IPS-15b (cell line): ENCODE measurements at regions not wholly inside any gene's neighbourhood (a gene's known extent, or its start where the extent isn't known, plus 50 kb on each side); places are given as distances from the start of the nearest gene placed in this dataset.

Source experiments
- H3K27me3 ChIP-seq: one replicate; pipeline ENCODE4 v1.6.1; 2013; ENCODE audit warnings: low read length; ENCODE audit not compliant: control insufficient read depth, insufficient read depth
- H3K36me3 ChIP-seq: one replicate; pipeline ENCODE4 v1.6.1; 2013; ENCODE audit warnings: low read length; ENCODE audit not compliant: control insufficient read depth, insufficient read depth
- H3K4me1 ChIP-seq: one replicate; pipeline ENCODE4 v1.6.1; 2013; ENCODE audit warnings: mild to moderate bottlenecking, low read length; ENCODE audit not compliant: control insufficient read depth, insufficient read depth
- H3K4me3 ChIP-seq: one replicate; pipeline ENCODE4 v1.5.1; 2013; ENCODE audit warnings: low read depth, low read length
- H3K9ac ChIP-seq: one replicate; pipeline ENCODE4 v1.6.1; 2013; ENCODE audit warnings: low read depth, mild to moderate bottlenecking, low read length
- H3K9me3 ChIP-seq: one replicate; pipeline ENCODE4 v1.6.1; 2013; ENCODE audit warnings: mild to moderate bottlenecking, low read length; ENCODE audit not compliant: control insufficient read depth, insufficient read depth

GRCh38 chr20:6626805-6627204 is 140.7 kb upstream of the BMP2 start:
- Histone ChIP-seq H3K9ac (no peak overlapping the region), H3K4me1 (no peaks in the 10 kb centered on the region), H3K4me3 (no peak overlapping the region), H3K9me3 (no peaks in the 10 kb centered on the region), H3K36me3 (no peaks in the 10 kb centered on the region), H3K27me3 (no peaks in the 10 kb centered on the region)

- Histone ChIP-seq H3K4me1 (no peaks in the 10 kb centered on the region), H3K27me3 (no peaks in the 10 kb centered on the region), H3K36me3 (no peaks in the 10 kb centered on the region), H3K4me3 (no peak overlapping the region), H3K9me3 (no peaks in the 10 kb centered on the region), H3K9ac (no peak overlapping the region)
Observed at GRCh38 chr20:6623989-6624388, 143.5 kb upstream of the BMP2 start.

- Histone ChIP-seq H3K9me3 (no peaks in the 10 kb centered on the region), H3K9ac (no peak overlapping the region), H3K27me3 (no peaks in the 10 kb centered on the region), H3K4me3 (no peak overlapping the region), H3K36me3 (no peaks in the 10 kb centered on the region), H3K4me1 (no peaks in the 10 kb centered on the region)
Observed at GRCh38 chr20:6622041-6622440, 145.4 kb upstream of the BMP2 start.

GRCh38 chr20:6618051-6618450 is 149.4 kb upstream of the BMP2 start:
- no peaks in the 10 kb centered on the region for H3K27me3 ChIP-seq
- H3K4me3 ChIP-seq, result no peak overlapping the region
- no peak overlapping the region for H3K9ac ChIP-seq
- H3K4me1 ChIP-seq, result no peaks in the 10 kb centered on the region
- no peaks in the 10 kb centered on the region for H3K36me3 ChIP-seq
- no peaks in the 10 kb centered on the region for H3K9me3 ChIP-seq

DNA sequence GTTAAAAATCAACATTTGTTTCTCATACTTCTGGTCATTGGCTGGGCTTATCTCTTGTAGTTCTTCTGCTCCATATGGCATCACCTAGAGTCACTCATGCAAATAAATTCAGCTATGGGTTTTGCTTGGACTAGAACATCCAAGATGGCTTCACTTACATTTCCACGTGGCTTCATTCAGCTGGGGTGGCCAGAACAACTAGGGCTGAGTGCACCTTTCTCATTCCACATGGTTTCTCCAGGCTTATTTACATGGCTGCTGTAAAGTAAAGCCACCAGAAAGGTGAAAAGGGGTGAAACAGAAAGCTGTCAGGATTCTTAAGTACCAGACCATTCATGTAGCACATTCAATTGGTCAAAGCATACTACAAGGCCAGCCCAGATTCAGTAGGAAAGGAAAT is 151.1 kb upstream of the BMP2 start:
- no peak overlapping the region for H3K9ac ChIP-seq
- H3K9me3 ChIP-seq, result no peaks in the 10 kb centered on the region
- no peaks in the 10 kb centered on the region for H3K36me3 ChIP-seq
- no peaks in the 10 kb centered on the region for H3K4me1 ChIP-seq
- no peaks in the 10 kb centered on the region for H3K27me3 ChIP-seq
- no peak overlapping the region for H3K4me3 ChIP-seq

DNA sequence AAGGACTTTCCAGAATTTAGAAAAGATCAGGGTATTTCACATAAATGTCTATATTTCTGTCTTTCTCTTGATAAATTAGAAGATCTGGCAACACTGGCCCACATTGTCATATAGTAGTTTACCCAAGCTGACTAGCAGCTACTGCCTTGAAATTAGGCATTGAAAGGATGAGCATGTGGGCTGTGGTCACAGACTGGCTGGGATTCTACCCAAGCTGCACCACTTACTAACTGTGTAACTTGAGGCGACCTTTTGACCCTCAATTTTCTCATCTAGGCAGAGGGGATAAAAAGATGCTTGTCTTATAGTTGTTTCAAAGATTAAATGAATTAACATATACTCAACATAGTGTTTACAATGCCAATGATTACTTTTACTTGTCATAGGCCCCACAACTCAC is 152.7 kb upstream of the BMP2 start:
- Histone ChIP-seq H3K36me3 (no peaks in the 10 kb centered on the region), H3K4me1 (no peaks in the 10 kb centered on the region), H3K9me3 (no peaks in the 10 kb centered on the region), H3K9ac (no peak overlapping the region), H3K4me3 (no peak overlapping the region), H3K27me3 (no peaks in the 10 kb centered on the region)

DNA sequence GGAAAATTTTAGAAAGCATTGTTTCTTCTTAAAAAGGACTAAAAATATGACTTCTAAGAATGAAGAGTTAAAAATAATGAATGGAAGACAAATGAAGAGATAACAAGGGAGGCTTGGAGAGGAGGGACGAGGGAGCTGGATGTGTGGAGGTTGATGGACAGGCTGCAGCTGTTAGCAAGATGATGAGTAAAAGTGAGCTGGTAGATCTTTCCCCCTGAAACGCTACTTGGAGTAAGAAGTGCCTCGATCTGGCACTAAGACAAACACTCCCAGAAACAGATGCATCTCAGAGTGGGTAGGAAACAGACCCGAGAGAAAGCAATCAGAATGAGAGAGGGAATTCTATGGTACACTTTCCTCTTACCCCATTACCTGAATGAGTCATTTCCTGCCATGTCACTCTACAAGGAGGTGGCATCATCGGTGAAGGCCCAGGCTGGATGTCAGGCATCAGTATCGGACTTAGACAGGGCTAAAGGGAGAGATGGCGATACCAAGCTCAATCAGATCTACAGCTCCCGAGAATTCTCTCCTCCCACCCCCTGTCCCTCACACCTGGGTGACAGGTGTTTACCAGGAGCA is 154.1 kb upstream of the BMP2 start:
- H3K27me3 ChIP-seq, result no peaks in the 10 kb centered on the region
- no peaks in the 10 kb centered on the region for H3K4me1 ChIP-seq
- no peak overlapping the region for H3K4me3 ChIP-seq
- H3K9ac ChIP-seq, result no peak overlapping the region
- H3K36me3 ChIP-seq, result no peaks in the 10 kb centered on the region
- H3K9me3 ChIP-seq, result no peaks in the 10 kb centered on the region

GRCh38 chr20:6612606-6612923 is 154.9 kb upstream of the BMP2 start:
- Histone ChIP-seq H3K4me1 (no peaks in the 10 kb centered on the region), H3K36me3 (no peaks in the 10 kb centered on the region), H3K9ac (no peak overlapping the region), H3K27me3 (no peaks in the 10 kb centered on the region), H3K4me3 (no peak overlapping the region), H3K9me3 (no peaks in the 10 kb centered on the region)

DNA sequence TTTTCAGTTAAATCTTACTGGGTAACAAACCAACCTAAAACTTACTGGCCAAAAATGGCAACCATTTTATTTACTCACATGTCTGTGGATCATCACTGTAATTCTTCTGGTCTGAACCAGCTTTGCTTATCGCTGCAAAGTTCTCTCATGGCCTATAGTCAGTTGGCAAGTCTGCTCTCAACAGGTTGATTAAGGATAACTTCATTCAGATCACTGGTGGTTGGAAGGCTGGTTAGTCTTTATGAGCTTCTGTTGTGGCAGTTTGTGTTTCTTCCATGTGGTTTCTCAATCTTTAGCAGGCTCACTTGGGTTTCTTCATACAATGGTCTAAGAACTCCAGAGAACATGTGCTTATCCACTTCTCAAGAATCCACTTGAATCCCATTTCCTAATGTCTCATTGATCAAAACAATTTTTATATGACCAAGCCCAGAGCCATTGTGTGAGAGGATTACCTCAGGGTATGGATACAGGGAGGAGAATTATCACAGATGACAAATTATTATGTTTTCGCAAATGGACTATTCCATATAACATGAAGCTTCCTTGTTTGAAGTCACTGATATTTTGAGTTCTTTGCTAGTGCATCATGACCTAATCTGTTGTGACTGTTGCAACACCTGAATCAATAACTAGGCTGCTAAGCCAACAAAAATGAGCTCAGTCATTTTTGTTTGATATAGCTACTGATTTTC is 155.4 kb upstream of the BMP2 start:
- H3K4me1 ChIP-seq, result no peaks in the 10 kb centered on the region
- H3K9ac ChIP-seq, result no peak overlapping the region
- H3K27me3 ChIP-seq, result no peaks in the 10 kb centered on the region
- no peak overlapping the region for H3K4me3 ChIP-seq
- no peaks in the 10 kb centered on the region for H3K9me3 ChIP-seq
- H3K36me3 ChIP-seq, result no peaks in the 10 kb centered on the region

DNA sequence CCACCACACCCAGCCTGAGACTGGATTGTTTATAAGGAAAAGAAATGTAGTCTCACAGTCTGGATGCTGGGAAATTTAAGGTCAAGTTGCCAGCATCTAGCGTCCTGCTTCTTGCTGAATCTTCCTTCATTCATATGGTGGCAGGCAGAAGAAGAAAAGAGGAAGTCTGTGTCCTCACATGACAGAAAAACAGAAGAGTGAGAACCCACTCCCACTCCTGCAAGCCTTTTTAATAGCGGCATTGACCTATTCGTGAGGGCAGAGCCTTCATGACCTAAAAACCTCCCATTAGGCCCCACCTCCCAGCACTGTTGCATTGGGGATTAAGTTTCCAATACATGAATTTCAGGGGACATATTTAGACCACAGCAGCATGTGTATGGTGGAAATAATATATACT is 160.8 kb upstream of the BMP2 start:
- no peaks in the 10 kb centered on the region for H3K4me1 ChIP-seq
- H3K9ac ChIP-seq, result no peak overlapping the region
- H3K9me3 ChIP-seq, result no peaks in the 10 kb centered on the region
- no peaks in the 10 kb centered on the region for H3K27me3 ChIP-seq
- H3K36me3 ChIP-seq, result no peaks in the 10 kb centered on the region
- H3K4me3 ChIP-seq, result no peak overlapping the region

DNA sequence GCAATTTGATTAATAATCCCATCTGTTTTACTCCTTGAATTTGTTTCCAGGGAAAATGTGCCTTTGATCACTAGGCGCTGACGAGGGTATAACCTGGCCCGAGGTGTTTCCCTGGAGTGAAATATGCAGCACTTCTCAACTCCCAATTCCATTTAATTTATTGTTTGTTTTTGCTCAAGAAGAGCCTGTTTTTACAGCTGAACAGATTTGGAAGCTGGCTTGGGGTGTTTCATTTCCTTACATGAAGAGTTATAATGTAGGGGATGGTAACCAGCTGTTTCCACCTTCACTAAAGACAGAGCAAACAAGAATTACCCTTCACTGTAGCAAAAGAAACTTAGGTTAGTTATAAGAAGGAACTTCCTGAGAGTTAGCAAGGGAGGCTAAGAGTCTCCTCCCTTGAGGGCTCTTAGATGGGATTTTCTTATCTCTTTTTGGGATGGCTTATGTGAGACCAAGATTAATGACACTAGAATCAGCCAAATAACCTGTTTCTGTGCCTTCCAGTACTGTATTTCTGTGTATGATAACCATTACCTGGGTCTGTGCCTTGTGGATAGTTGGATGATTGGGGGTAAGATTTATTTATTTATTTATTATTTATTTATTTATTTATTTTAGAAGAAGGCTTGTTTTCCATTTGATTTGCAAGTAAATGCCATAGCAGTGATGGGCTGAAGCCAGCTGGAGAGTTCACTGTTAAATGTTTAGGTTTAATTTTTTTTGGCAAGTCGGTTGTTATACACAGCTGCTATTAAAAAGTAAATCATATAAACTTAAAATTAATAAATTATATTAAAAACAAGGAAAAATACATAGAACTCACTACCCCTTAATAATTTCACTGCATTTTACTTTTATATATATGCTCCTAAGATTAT is 162.2 kb upstream of the BMP2 start:
- Histone ChIP-seq H3K4me3 (no peak overlapping the region), H3K27me3 (no peaks in the 10 kb centered on the region)

GRCh38 chr20:6604179-6604578 is 163.3 kb upstream of the BMP2 start:
- Histone ChIP-seq H3K4me3 (no peak overlapping the region), H3K36me3 (no peaks in the 10 kb centered on the region), H3K27me3 (no peaks in the 10 kb centered on the region), H3K9ac (no peak overlapping the region), H3K4me1 (no peaks in the 10 kb centered on the region), H3K9me3 (no peaks in the 10 kb centered on the region)

More for the DNA sequence above, 162.2 kb upstream of the BMP2 start:
- Histone ChIP-seq H3K36me3 (no peaks in the 10 kb centered on the region), H3K9me3 (no peaks in the 10 kb centered on the region), H3K4me1 (no peaks in the 10 kb centered on the region), H3K9ac (no peak overlapping the region)
